Kidney epithelial cell (primary cell): ENCODE measurements at regions not wholly inside any gene's neighbourhood (a gene's known extent, or its start where the extent isn't known, plus 50 kb on each side); places are given as distances from the start of the nearest gene placed in this dataset.

Experiments used
- DNase-seq: peaks from one replicate; pipeline ENCODE4 v3.0.0-alpha.2; 2010; ENCODE audit warnings: low read depth
- H3K27me3 ChIP-seq: 2 replicates; pipeline ENCODE4 v1.6.0; 2011; ENCODE audit warnings: low read length; ENCODE audit not compliant: control insufficient read depth, insufficient read depth
- H3K36me3 ChIP-seq: 2 replicates; pipeline ENCODE4 v1.5.1; 2011; ENCODE audit warnings: low read length; ENCODE audit not compliant: control insufficient read depth, insufficient read depth
- H3K4me3 ChIP-seq: 2 replicates; pipeline ENCODE4 v1.5.1; 2011; ENCODE audit warnings: low read depth, mild to moderate bottlenecking, control low read depth, low read length
- CTCF ChIP-seq: IDR thresholded peaks from 2 replicates; pipeline ENCODE4 v1.5.1; 2011; ENCODE audit warnings: mild to moderate bottlenecking, moderate library complexity, low read length, control low read depth, inconsistent platforms; ENCODE audit not compliant: insufficient read depth, poor library complexity, severe bottlenecking

- no peaks in the 10 kb centered on the region for H3K27me3 ChIP-seq
- H3K4me3 ChIP-seq, result no peak overlapping the region
- H3K36me3 ChIP-seq, result no peaks in the 10 kb centered on the region
- DNase-seq, result no peak
- TF ChIP-seq CTCF, result no peak
These were observed 133.8 kb upstream of the AGR3 start for GRCh38 chr7:17015598-17016031.

GRCh38 chr7:17016402-17017010, 134.7 kb upstream of the AGR3 start:
- DNase-seq, result no peak
- TF ChIP-seq CTCF, result no peak
- no peaks in the 10 kb centered on the region for H3K27me3 ChIP-seq
- no peak overlapping the region for H3K4me3 ChIP-seq
- H3K36me3 ChIP-seq, result no peaks in the 10 kb centered on the region

- no peak for TF ChIP-seq CTCF
- H3K27me3 ChIP-seq, result no peaks in the 10 kb centered on the region
- no peak overlapping the region for H3K4me3 ChIP-seq
- no peak for DNase-seq
- H3K36me3 ChIP-seq, result no peaks in the 10 kb centered on the region
These were observed 137.3 kb upstream of the AGR3 start for GRCh38 chr7:17019106-17019505.

- no peak for TF ChIP-seq CTCF
- H3K4me3 ChIP-seq, result no peak overlapping the region
- no peak for DNase-seq
These were observed 138.5 kb upstream of the AGR3 start for GRCh38 chr7:17020250-17020649.

GRCh38 chr7:17021205-17021604, 139.4 kb upstream of the AGR3 start:
- Histone ChIP-seq H3K4me3 (no peak overlapping the region), H3K36me3 (no peaks in the 10 kb centered on the region), H3K27me3 (no peaks in the 10 kb centered on the region)
- no peak for DNase-seq
- TF ChIP-seq CTCF, result no peak

More at GRCh38 chr7:17020250-17020649, 138.5 kb upstream of the AGR3 start:
- Histone ChIP-seq H3K27me3 (no peaks in the 10 kb centered on the region), H3K36me3 (no peaks in the 10 kb centered on the region)

GRCh38 chr7:17022920-17023319, 141.1 kb upstream of the AGR3 start:
- DNase-seq, result no peak
- H3K4me3 ChIP-seq, result no peak overlapping the region
- H3K36me3 ChIP-seq, result no peaks in the 10 kb centered on the region
- H3K27me3 ChIP-seq, result no peaks in the 10 kb centered on the region
- no peak for TF ChIP-seq CTCF
